Esophagus squamous epithelium (tissue), 5 donors: ENCODE measurements at regions not wholly inside any gene's neighbourhood (a gene's known extent, or its start where the extent isn't known, plus 50 kb on each side); places are given as distances from the start of the nearest gene placed in this dataset.
A peak's percentile ranks its signal among the peaks of the same experiment; 100 is the strongest.

Experiments
- DNase-seq: peaks from one replicate; lab custom pipeline; 2025; lab: John Stamatoyannopoulos, UW
- H3K27ac ChIP-seq, 4 donors: fragments of 200-600 bp; sonication (generic); one replicate each; pipeline ENCODE4 v1.5.1; 2016 to 2019; ENCODE audit warnings: mild to moderate bottlenecking in 1 of 4
- H3K27me3 ChIP-seq, 4 donors: fragments of 200-600 bp; sonication (generic); 1 replicate in 3 of 4; 2 replicates in 1 of 4; pipeline versions ENCODE4 v1.5.1 to v1.6.0; 2017 to 2021; ENCODE audit warnings: antibody characterized with exemption in 1 of 4
- H3K36me3 ChIP-seq, 3 donors: fragments of 200-600 bp; sonication (generic); one replicate each; pipeline ENCODE4 v1.5.1; 2016 to 2019
- H3K4me1 ChIP-seq, 3 donors: fragments of 200-600 bp; sonication (generic); one replicate each; pipeline ENCODE4 v1.5.1; 2017 to 2019
- H3K4me3 ChIP-seq, 4 donors: fragments of 200-600 bp; sonication (generic); 1 replicate in 3 of 4; 2 replicates in 1 of 4; pipeline ENCODE4 v1.5.1; 2016 to 2019; ENCODE audit warnings: mild to moderate bottlenecking in 2 of 4, moderate library complexity in 1 of 4
- H3K9me3 ChIP-seq, 3 donors: fragments of 200-600 bp; sonication (generic); one replicate each; pipeline ENCODE4 v1.5.1; 2016 to 2019
- POLR2A ChIP-seq, 4 donors: fragments of 450-650 bp; IDR thresholded peaks; one replicate each; pipeline ENCODE4 v1.6.1; 2017; ENCODE audit warnings: antibody characterized with exemption in 4 of 4, mild to moderate bottlenecking in 4 of 4, moderate library complexity in 3 of 4
- WGBS, 2 donors: methylation state at CpG; one replicate each; pipeline ENCODE4 v1.1.5; 2018; 5-methylcytosine and 5-hydroxymethylcytosine counted together
- intact Hi-C: fragments of 100-400 bp; cut with DNase I; formaldehyde crosslinking; loops from one replicate; pipeline ENCODE4 v1.15.0; 2022
- TF ChIP-seq, protein P1 (sequence below), 6 experiments: fragments of 450-650 bp in 4 of 6; fragments of 200-600 bp in 2 of 6; sonication (generic) in 2 of 6; IDR thresholded peaks; one replicate each; pipeline ENCODE4 v1.5.1; 2016 to 2019; ENCODE audit warnings: antibody characterized with exemption in 6 of 6, mild to moderate bottlenecking in 4 of 6, moderate library complexity in 4 of 6
- donor health status: DM: yes; HTN: yes; CAD: no.

- peak overlapping the region in 3 of 4 donors; percentile 43 to 80 (median 72) for H3K27ac ChIP-seq
- DNase-seq = no peak
- no peak overlapping the region for H3K4me3 ChIP-seq
- intact Hi-C loops = no loop called here
- peaks cover 0 to 20% (median 3%) of the 10 kb centered on the region in 3 donors for H3K4me1 ChIP-seq
- no peaks in the 10 kb centered on the region for H3K9me3 ChIP-seq
- TF ChIP-seq POLR2A (IDR thresholded peaks at IDR 0.05) = no peak
- WGBS, 2 donors = 84 to 88% methylated on average over 10 of the region's 10 CpGs
- H3K27me3 ChIP-seq = no peaks in the 10 kb centered on the region
- H3K36me3 ChIP-seq = peaks cover 0 to 8% (median 0%) of the 10 kb centered on the region in 3 donors
Observed at GRCh38 chr15:62757535-62757934, 285.0 kb upstream of the TPM1 start.

GRCh38 chr15:62758126-62758951 is 284.2 kb upstream of the TPM1 start:
- no peaks in the 10 kb centered on the region for H3K9me3 ChIP-seq
- H3K27ac ChIP-seq = peak overlapping the region; percentile 16 to 80 (median 58)
- intact Hi-C loops = no loop called here
- H3K4me1 ChIP-seq = peaks cover 0 to 20% (median 3%) of the 10 kb centered on the region in 3 donors
- WGBS, 2 donors = 24 to 34% methylated on average over 11 of the region's 11 CpGs
- no peak for DNase-seq
- H3K4me3 ChIP-seq = no peak overlapping the region
- H3K36me3 ChIP-seq = peaks cover 0 to 10% (median 0%) of the 10 kb centered on the region in 3 donors
- no peaks in the 10 kb centered on the region for H3K27me3 ChIP-seq
- TF ChIP-seq, protein P1, sequence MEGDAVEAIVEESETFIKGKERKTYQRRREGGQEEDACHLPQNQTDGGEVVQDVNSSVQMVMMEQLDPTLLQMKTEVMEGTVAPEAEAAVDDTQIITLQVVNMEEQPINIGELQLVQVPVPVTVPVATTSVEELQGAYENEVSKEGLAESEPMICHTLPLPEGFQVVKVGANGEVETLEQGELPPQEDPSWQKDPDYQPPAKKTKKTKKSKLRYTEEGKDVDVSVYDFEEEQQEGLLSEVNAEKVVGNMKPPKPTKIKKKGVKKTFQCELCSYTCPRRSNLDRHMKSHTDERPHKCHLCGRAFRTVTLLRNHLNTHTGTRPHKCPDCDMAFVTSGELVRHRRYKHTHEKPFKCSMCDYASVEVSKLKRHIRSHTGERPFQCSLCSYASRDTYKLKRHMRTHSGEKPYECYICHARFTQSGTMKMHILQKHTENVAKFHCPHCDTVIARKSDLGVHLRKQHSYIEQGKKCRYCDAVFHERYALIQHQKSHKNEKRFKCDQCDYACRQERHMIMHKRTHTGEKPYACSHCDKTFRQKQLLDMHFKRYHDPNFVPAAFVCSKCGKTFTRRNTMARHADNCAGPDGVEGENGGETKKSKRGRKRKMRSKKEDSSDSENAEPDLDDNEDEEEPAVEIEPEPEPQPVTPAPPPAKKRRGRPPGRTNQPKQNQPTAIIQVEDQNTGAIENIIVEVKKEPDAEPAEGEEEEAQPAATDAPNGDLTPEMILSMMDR (IDR thresholded peaks at IDR 0.05) = no peak
- no peak for TF ChIP-seq POLR2A (IDR thresholded peaks at IDR 0.05)

GRCh38 chr15:62758952-62759349 is 283.6 kb upstream of the TPM1 start:
- Histone ChIP-seq H3K9me3 (no peaks in the 10 kb centered on the region), H3K4me3 (no peak overlapping the region), H3K27ac (peak overlapping the region; percentile 16 to 80 (median 58)), H3K4me1 (peaks cover 0 to 20% (median 3%) of the 10 kb centered on the region in 3 donors), H3K27me3 (no peaks in the 10 kb centered on the region), H3K36me3 (peaks cover 0 to 12% (median 0%) of the 10 kb centered on the region in 3 donors)
- intact Hi-C loops = no loop called here
- no peak for DNase-seq
- WGBS, 2 donors = 82 to 86% methylated on average over 4 of the region's 4 CpGs
- TF ChIP-seq, protein P1 (IDR thresholded peaks at IDR 0.05) = no peak

DNA sequence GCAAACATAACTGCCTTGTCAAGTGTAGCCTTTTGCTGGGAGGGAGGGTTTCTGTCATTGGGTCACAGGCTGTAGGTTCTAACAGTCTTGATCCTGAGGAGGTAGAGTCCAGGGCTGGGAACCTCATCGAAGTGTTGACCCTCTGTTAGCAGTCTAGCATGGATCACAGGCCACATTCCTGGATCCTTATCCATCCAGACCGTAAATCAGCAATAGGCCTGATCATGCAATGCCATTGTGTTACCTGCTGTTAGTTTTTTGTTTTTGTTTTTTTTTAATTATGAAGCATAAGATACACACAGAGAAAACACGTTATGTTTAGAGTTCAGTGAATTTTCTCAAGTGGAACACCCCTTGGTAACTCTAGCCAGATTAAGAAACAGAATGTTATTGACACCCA is 282.0 kb upstream of the TPM1 start:
- intact Hi-C loops = no loop called here
- WGBS, 2 donors = 78 to 89% methylated on average over 3 of the region's 3 CpGs
- no peak for DNase-seq
- H3K27me3 ChIP-seq = no peaks in the 10 kb centered on the region
- H3K4me1 ChIP-seq = peaks cover 0 to 20% (median 3%) of the 10 kb centered on the region in 3 donors
- H3K36me3 ChIP-seq = peaks cover 0 to 12% (median 0%) of the 10 kb centered on the region in 3 donors
- H3K4me3 ChIP-seq = no peak overlapping the region
- TF ChIP-seq, protein P1 (IDR thresholded peaks at IDR 0.05) = no peak
- TF ChIP-seq POLR2A (IDR thresholded peaks at IDR 0.05) = no peak
- H3K9me3 ChIP-seq = no peaks in the 10 kb centered on the region
- no peak overlapping the region for H3K27ac ChIP-seq

DNA sequence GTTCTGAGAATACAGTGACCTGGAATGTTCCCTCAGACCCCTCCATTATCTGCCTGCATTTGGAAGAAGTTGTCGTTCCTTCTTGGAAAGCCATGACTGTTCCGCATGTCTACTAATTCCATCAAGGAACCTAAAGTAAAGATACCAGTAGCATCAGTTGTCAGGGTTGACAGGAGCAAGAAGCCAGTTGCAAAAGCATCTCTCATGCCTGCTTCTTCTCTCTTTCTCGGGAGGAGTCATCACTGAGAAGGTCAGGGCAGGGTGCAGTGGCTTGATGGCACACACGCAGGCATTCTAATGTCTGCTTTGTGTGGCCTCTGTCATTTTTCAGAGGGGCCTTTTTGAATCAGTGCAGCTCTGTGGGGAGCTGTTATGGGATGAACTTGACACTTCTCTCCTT is 276.6 kb upstream of the TPM1 start:
- H3K27ac ChIP-seq = no peak overlapping the region
- intact Hi-C loops = no loop called here
- no peaks in the 10 kb centered on the region for H3K4me1 ChIP-seq
- no peaks in the 10 kb centered on the region for H3K27me3 ChIP-seq
- WGBS, 2 donors = 73 to 83% methylated on average over 4 of the region's 4 CpGs
- peaks cover 0 to 31% (median 0%) of the 10 kb centered on the region in 3 donors for H3K36me3 ChIP-seq
- no peak overlapping the region for H3K4me3 ChIP-seq
- TF ChIP-seq POLR2A (IDR thresholded peaks at IDR 0.05) = no peak
- TF ChIP-seq, protein P1 (IDR thresholded peaks at IDR 0.05) = no peak
- DNase-seq = no peak
- no peaks in the 10 kb centered on the region for H3K9me3 ChIP-seq
